Mesodermal cell (in vitro differentiated cells): ENCODE measurements at regions not wholly inside any gene's neighbourhood (a gene's known extent, or its start where the extent isn't known, plus 50 kb on each side); places are given as distances from the start of the nearest gene placed in this dataset.

Source experiments
- H3K27ac ChIP-seq: 2 replicates; pipeline ENCODE4 v1.7.0; 2013; ENCODE audit warnings: mild to moderate bottlenecking, low read depth, low read length, moderate library complexity; ENCODE audit not compliant: severe bottlenecking
- H3K36me3 ChIP-seq: 2 replicates; pipeline ENCODE4 v1.7.1; 2013; ENCODE audit warnings: mild to moderate bottlenecking, low read length, moderate library complexity; ENCODE audit not compliant: control insufficient read depth, insufficient read depth
- H3K4me1 ChIP-seq: one replicate; pipeline ENCODE4 v1.7.1; 2013; ENCODE audit warnings: mild to moderate bottlenecking, low read length; ENCODE audit not compliant: insufficient read depth, control insufficient read depth, poor library complexity, severe bottlenecking
- H3K4me3 ChIP-seq: 2 replicates; pipeline ENCODE4 v1.7.0; 2013; ENCODE audit warnings: low read length, control low read depth, mild to moderate bottlenecking; ENCODE audit not compliant: insufficient read depth, poor library complexity, severe bottlenecking; ENCODE audit errors: extremely low read depth
- H3K9me3 ChIP-seq: 2 replicates; pipeline ENCODE4 v1.7.1; 2013; ENCODE audit warnings: mild to moderate bottlenecking, low read length, moderate library complexity; ENCODE audit not compliant: control insufficient read depth
- WGBS, 2 experiments: methylation state at CpG; one replicate each; pipeline ENCODE4 v1.1.5; 2013; ENCODE audit warnings: missing lambda C conversion rate in 2 of 2; ENCODE audit not compliant: insufficient coverage in 2 of 2; 5-methylcytosine and 5-hydroxymethylcytosine counted together

- Histone ChIP-seq H3K27ac (no peak overlapping the region), H3K36me3 (no peaks in the 10 kb centered on the region), H3K4me1 (no peaks in the 10 kb centered on the region), H3K4me3 (no peak overlapping the region), H3K9me3 (no peaks in the 10 kb centered on the region)
- WGBS, 2 experiments, result 60 to 70% methylated on average over 6 to 8 of the region's 8 CpGs
Observed at GRCh38 chr2:204072443-204073324, 136.1 kb downstream of the ICOS start.

- Histone ChIP-seq H3K9me3 (no peaks in the 10 kb centered on the region), H3K36me3 (no peaks in the 10 kb centered on the region), H3K4me1 (no peaks in the 10 kb centered on the region), H3K4me3 (no peak overlapping the region), H3K27ac (no peak overlapping the region)
- no CpG with 5 or more reads among the region's 1 CpG for WGBS, 2 experiments
Observed at GRCh38 chr2:204074456-204074855, 137.9 kb downstream of the ICOS start.

GRCh38 chr2:204078003-204078698, 141.6 kb downstream of the ICOS start:
- Histone ChIP-seq H3K4me1 (no peaks in the 10 kb centered on the region), H3K9me3 (no peaks in the 10 kb centered on the region), H3K27ac (no peak overlapping the region), H3K36me3 (no peaks in the 10 kb centered on the region), H3K4me3 (no peak overlapping the region)
- WGBS, 2 experiments, result 88 to 94% methylated on average over 2 to 4 of the region's 4 CpGs

GRCh38 chr2:204081487-204082425, 145.2 kb downstream of the ICOS start:
- H3K4me1 ChIP-seq, result no peaks in the 10 kb centered on the region
- H3K36me3 ChIP-seq, result no peaks in the 10 kb centered on the region
- no peak overlapping the region for H3K27ac ChIP-seq
- no peaks in the 10 kb centered on the region for H3K9me3 ChIP-seq
- 86 to 88% methylated on average over 10 to 11 of the region's 12 CpGs for WGBS, 2 experiments
- no peak overlapping the region for H3K4me3 ChIP-seq

- no peaks in the 10 kb centered on the region for H3K36me3 ChIP-seq
Observed at GRCh38 chr2:204086167-204086566, 149.6 kb downstream of the ICOS start.

DNA sequence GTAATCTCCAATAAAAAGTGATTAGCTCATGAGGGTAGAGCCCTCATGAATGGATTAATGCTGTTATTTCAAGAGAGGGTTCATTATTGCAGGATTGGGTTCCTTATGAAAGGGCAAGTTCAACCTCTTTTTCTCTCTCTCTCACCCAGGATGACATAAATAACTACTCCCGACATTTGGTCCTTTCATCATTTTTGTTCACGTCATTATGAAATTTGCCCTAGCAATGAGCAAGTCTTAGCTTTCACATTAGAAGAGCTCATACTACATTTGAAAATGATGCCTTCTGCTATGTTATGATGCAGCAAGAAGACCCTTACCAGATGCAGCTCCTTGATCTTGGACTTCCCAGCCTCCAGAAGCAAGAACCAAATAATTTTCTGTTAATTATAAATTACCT, 152.5 kb downstream of the ICOS start:
- Histone ChIP-seq H3K27ac (no peak overlapping the region), H3K9me3 (no peaks in the 10 kb centered on the region)
- WGBS, 2 experiments, result 69 to 88% methylated on average over 2 of the region's 2 CpGs

More at GRCh38 chr2:204086167-204086566, 149.6 kb downstream of the ICOS start:
- Histone ChIP-seq H3K27ac (no peak overlapping the region), H3K9me3 (no peaks in the 10 kb centered on the region), H3K4me1 (no peaks in the 10 kb centered on the region), H3K4me3 (no peak overlapping the region)
- 83% methylated on average over 1 of the region's 1 CpG; no CpG with 5 or more reads in 1 of the 2 experiments for WGBS, 2 experiments

GRCh38 chr2:204089574-204089973, 153.0 kb downstream of the ICOS start:
- WGBS, 2 experiments, result 87 to 98% methylated on average over 4 of the region's 4 CpGs
- Histone ChIP-seq H3K27ac (no peak overlapping the region), H3K4me3 (no peak overlapping the region)

More for the DNA sequence above, 152.5 kb downstream of the ICOS start:
- Histone ChIP-seq H3K4me3 (no peak overlapping the region), H3K4me1 (no peaks in the 10 kb centered on the region), H3K36me3 (no peaks in the 10 kb centered on the region)

DNA sequence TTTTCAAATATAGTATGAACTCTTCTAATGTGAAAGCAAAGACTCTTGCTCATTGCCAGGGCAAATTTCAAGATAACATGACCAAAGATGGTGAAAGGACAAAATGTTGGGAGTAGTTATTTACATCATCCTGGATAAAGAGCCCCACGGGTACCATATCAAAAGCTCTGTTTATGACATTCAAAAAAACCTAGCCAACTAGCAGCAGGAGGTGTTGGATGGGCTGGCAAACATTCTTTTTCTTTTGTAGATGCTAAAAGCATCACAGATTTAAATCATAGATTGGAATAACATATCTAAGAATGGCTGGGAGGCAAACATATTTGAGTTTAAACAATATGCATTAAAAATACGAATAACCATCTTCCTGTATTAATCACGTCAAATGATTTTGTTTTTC, 153.5 kb downstream of the ICOS start:
- Histone ChIP-seq H3K36me3 (no peaks in the 10 kb centered on the region), H3K9me3 (no peaks in the 10 kb centered on the region), H3K27ac (no peak overlapping the region), H3K4me1 (no peaks in the 10 kb centered on the region), H3K4me3 (no peak overlapping the region)
- 83% methylated on average over 1 of the region's 3 CpGs; no CpG with 5 or more reads in 1 of the 2 experiments for WGBS, 2 experiments

More at GRCh38 chr2:204089574-204089973, 153.0 kb downstream of the ICOS start:
- Histone ChIP-seq H3K36me3 (no peaks in the 10 kb centered on the region), H3K9me3 (no peaks in the 10 kb centered on the region), H3K4me1 (no peaks in the 10 kb centered on the region)

GRCh38 chr2:204104811-204105210, 168.2 kb downstream of the ICOS start:
- no peaks in the 10 kb centered on the region for H3K9me3 ChIP-seq
- no peak overlapping the region for H3K27ac ChIP-seq
- H3K4me1 ChIP-seq, result peaks cover 7% of the 10 kb centered on the region
- no peaks in the 10 kb centered on the region for H3K36me3 ChIP-seq
- WGBS, 2 experiments, result 92 to 93% methylated on average over 2 of the region's 4 CpGs
- no peak overlapping the region for H3K4me3 ChIP-seq

GRCh38 chr2:204108330-204108751, 171.8 kb downstream of the ICOS start:
- H3K36me3 ChIP-seq, result no peaks in the 10 kb centered on the region
- H3K9me3 ChIP-seq, result no peaks in the 10 kb centered on the region
- 13 to 44% methylated on average over 1 of the region's 3 CpGs for WGBS, 2 experiments
- H3K4me1 ChIP-seq, result peaks cover 18% of the 10 kb centered on the region
- no peak overlapping the region for H3K27ac ChIP-seq
- no peak overlapping the region for H3K4me3 ChIP-seq
